ENCODE measurements at regions not wholly inside any gene's neighbourhood (a gene's known extent, or its start where the extent isn't known, plus 50 kb on each side); places are given as distances from the start of the nearest gene placed in this dataset.
"Not testable (repeated sequence)": the region's sequence is repeated elsewhere in the genome, so short reads cannot be mapped to it uniquely, and the experiment has no call there.

GRCh38 chr13:100954430-100955305, 280.1 kb upstream of the TMTC4 start:
- no peaks in the 10 kb centered on the region for H4K20me1 ChIP-seq (ENCODE audit: insufficient read depth, low read length)
- H2AFZ ChIP-seq (ENCODE audit: low read length) = no peak overlapping the region
- CTCF ChIA-PET (ENCODE audit: unreplicated experiment) = no interaction called here
- no TSS peak for BruUV-seq (replicated peaks)
- no peaks in the 10 kb centered on the region for H3K4me1 ChIP-seq (ENCODE audit: insufficient read depth, low read length, poor library complexity, severe bottlenecking)
- no peaks in the 10 kb centered on the region for H3K9me2 ChIP-seq (ENCODE audit: insufficient read depth, low read length)
- H3K79me2 ChIP-seq (ENCODE audit: insufficient read depth, low read depth, low read length) = no peaks in the 10 kb centered on the region
- DNase-seq (ENCODE audit: low spot score) = no peak
- H3K4me2 ChIP-seq (ENCODE audit: low read length) = no peak overlapping the region
- POLR2A ChIA-PET = no interaction called here
- intact Hi-C loops (cut with micrococcal nuclease; ENCODE audit: unreplicated experiment) = no loop called here
- no peak for TF ChIP-seq EZH2phosphoT487 (IDR thresholded peaks at IDR 0.05; ENCODE audit: borderline replicate concordance, low read depth, low read length)
- TF ChIP-seq CTCF (conservative IDR thresholded peaks at IDR 0.05; ENCODE audit: low read length) = no peak
- H3K36me3 ChIP-seq (ENCODE audit: insufficient read depth, low read length) = no peaks in the 10 kb centered on the region
- no peak overlapping the region for H3K27ac ChIP-seq (ENCODE audit: low read depth, low read length, poor library complexity, severe bottlenecking)
- H3K9me3 ChIP-seq (ENCODE audit: low read length) = no peaks in the 10 kb centered on the region
- H3K4me3 ChIP-seq (ENCODE audit: low read depth, low read length, poor library complexity, severe bottlenecking) = no peak overlapping the region

- no TSS peak for BruUV-seq (replicated peaks)
- TF ChIP-seq EZH2phosphoT487 (IDR thresholded peaks at IDR 0.05; ENCODE audit: borderline replicate concordance, low read depth, low read length) = no peak
- no peak for TF ChIP-seq CTCF (conservative IDR thresholded peaks at IDR 0.05; ENCODE audit: low read length)
Observed at GRCh38 chr13:100951016-100951415, 276.4 kb upstream of the TMTC4 start.

GRCh38 chr13:100948937-100949336, 274.3 kb upstream of the TMTC4 start:
- H3K4me2 ChIP-seq (ENCODE audit: low read length); H3K27ac ChIP-seq (ENCODE audit: low read depth, low read length, poor library complexity, severe bottlenecking); H3K36me3 ChIP-seq (ENCODE audit: insufficient read depth, low read length); H3K4me1 ChIP-seq (ENCODE audit: insufficient read depth, low read length, poor library complexity, severe bottlenecking); H3K79me2 ChIP-seq (ENCODE audit: insufficient read depth, low read depth, low read length); intact Hi-C loops (cut with micrococcal nuclease; ENCODE audit: unreplicated experiment); H2AFZ ChIP-seq (ENCODE audit: low read length); CTCF ChIA-PET (ENCODE audit: unreplicated experiment); DNase-seq (ENCODE audit: low spot score); H4K20me1 ChIP-seq (ENCODE audit: insufficient read depth, low read length); H3K9me3 ChIP-seq (ENCODE audit: low read length); H3K9me2 ChIP-seq (ENCODE audit: insufficient read depth, low read length); BruUV-seq (replicated peaks); H3K4me3 ChIP-seq (ENCODE audit: low read depth, low read length, poor library complexity, severe bottlenecking): not testable (repeated sequence)
- POLR2A ChIA-PET = interaction anchor here (0.6 kb wide), 1 partner anchor 54 kb away, joined by 4 read pairs; no protein-coding TSS in a partner anchor

More at GRCh38 chr13:100951016-100951415, 276.4 kb upstream of the TMTC4 start:
- no peak overlapping the region for H2AFZ ChIP-seq (ENCODE audit: low read length)
- POLR2A ChIA-PET = no interaction called here
- no peaks in the 10 kb centered on the region for H4K20me1 ChIP-seq (ENCODE audit: insufficient read depth, low read length)
- no peak overlapping the region for H3K27ac ChIP-seq (ENCODE audit: low read depth, low read length, poor library complexity, severe bottlenecking)
- no peak overlapping the region for H3K4me3 ChIP-seq (ENCODE audit: low read depth, low read length, poor library complexity, severe bottlenecking)
- CTCF ChIA-PET (ENCODE audit: unreplicated experiment) = no interaction called here
- no peaks in the 10 kb centered on the region for H3K36me3 ChIP-seq (ENCODE audit: insufficient read depth, low read length)
- no peak for DNase-seq (ENCODE audit: low spot score)
- no peaks in the 10 kb centered on the region for H3K4me1 ChIP-seq (ENCODE audit: insufficient read depth, low read length, poor library complexity, severe bottlenecking)
- intact Hi-C loops (cut with micrococcal nuclease; ENCODE audit: unreplicated experiment) = no loop called here
- H3K4me2 ChIP-seq (ENCODE audit: low read length) = no peak overlapping the region
- no peaks in the 10 kb centered on the region for H3K9me2 ChIP-seq (ENCODE audit: insufficient read depth, low read length)
- H3K79me2 ChIP-seq (ENCODE audit: insufficient read depth, low read depth, low read length) = no peaks in the 10 kb centered on the region
- no peaks in the 10 kb centered on the region for H3K9me3 ChIP-seq (ENCODE audit: low read length)

Data from OCI-LY7 (cell line).